Body of pancreas (tissue), 4 donors: ENCODE measurements at regions not wholly inside any gene's neighbourhood (a gene's known extent, or its start where the extent isn't known, plus 50 kb on each side); places are given as distances from the start of the nearest gene placed in this dataset.

ENCODE experiments used
- ATAC-seq: fragments of 150-250 bp; one replicate; pipeline ENCODE4 v1.9.1; 2016
- DNase-seq, 4 donors: peaks; one replicate each; pipeline ENCODE4 v3.0.0-alpha.2; 2019
- H3K27ac ChIP-seq, 4 donors: fragments of 200-600 bp; sonication (generic); 1 replicate in 3 of 4; 2 replicates in 1 of 4; pipeline versions ENCODE4 v1.5.1 to v1.6.1; 2016 to 2019; ENCODE audit warnings: mild to moderate bottlenecking in 1 of 4, mixed read lengths in 1 of 4, moderate library complexity in 1 of 4
- H3K27me3 ChIP-seq, 2 donors: fragments of 200-600 bp; sonication (generic); one replicate each; pipeline ENCODE4 v1.6.0; 2016; ENCODE audit warnings: mild to moderate bottlenecking in 1 of 2
- H3K36me3 ChIP-seq, 2 donors: fragments of 200-600 bp; sonication (generic); replicated peaks in 1 of 2; 2 replicates each; pipeline ENCODE4 v1.5.1; 2016; ENCODE audit warnings: low read depth in 2 of 2; ENCODE audit not compliant: insufficient read depth in 1 of 2
- H3K4me1 ChIP-seq: fragments of 200-600 bp; sonication (generic); one replicate; pipeline ENCODE4 v1.6.0; 2016
- H3K4me3 ChIP-seq, 2 donors: fragments of 200-600 bp; sonication (generic); 1 replicate in 1 of 2; 2 replicates in 1 of 2; pipeline ENCODE4 v1.5.1; 2016 to 2019
- H3K9me3 ChIP-seq, 3 donors: fragments of 200-600 bp; sonication (generic); 1 replicate in 2 of 3; 2 replicates in 1 of 3; pipeline ENCODE4 v1.5.1; 2016
- POLR2A ChIP-seq, 3 donors: fragments of 450-650 bp; IDR thresholded peaks; one replicate each; pipeline ENCODE4 v1.6.1; 2016; ENCODE audit warnings: antibody characterized with exemption in 3 of 3, mild to moderate bottlenecking in 2 of 3
- WGBS, 2 donors: methylation state at CpG; one replicate each; pipeline ENCODE4 v1.1.5; 2017; 5-methylcytosine and 5-hydroxymethylcytosine counted together
- intact Hi-C: fragments of 100-400 bp; cut with DNase I; formaldehyde crosslinking; loops from one replicate; pipeline ENCODE4 v1.15.1; 2023
- TF ChIP-seq, protein P1 (sequence below), 7 experiments: fragments of 450-650 bp in 4 of 7; fragments of 200-600 bp in 3 of 7; sonication (generic) in 3 of 7; IDR thresholded peaks; one replicate each; pipeline ENCODE4 v1.5.1; 2016 to 2019; ENCODE audit warnings: antibody characterized with exemption in 7 of 7

DNA sequence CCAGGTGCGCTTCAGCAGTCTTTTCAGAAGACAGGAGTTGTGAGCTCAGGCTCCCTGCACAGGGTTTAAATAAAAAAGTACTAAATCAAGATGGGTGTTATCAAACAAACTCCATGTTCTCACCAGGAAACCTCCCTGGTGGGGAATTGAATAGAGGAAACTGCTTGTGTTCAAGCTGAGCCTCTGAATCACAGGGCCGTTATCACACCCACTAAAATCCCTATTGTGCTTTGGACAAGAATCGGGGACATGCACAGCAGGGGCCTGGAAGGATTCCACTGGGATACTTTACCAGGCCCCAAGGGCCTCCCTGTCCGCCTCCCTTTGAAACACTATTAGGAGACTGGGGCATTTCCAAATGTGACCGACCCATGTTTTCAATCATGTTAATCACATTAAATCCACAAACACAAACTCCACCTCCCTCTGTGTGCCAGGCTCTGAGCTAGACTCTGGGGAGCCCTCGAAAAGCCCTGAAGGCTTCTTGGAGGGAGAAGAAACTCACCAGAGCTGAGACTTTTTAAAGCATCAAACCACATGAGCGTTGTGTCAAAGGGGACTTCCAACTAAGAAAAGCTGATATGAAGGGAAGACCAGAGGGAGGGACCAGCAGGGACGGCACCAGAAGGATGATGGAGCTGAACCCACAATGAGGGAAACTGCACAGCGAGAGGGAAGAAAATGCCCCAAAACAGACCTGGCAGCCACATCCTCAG lies 458.7 kb upstream of the ID2 start:
- intact Hi-C loops: no loop called here
- no peaks in the 10 kb centered on the region for H3K4me1 ChIP-seq

DNA sequence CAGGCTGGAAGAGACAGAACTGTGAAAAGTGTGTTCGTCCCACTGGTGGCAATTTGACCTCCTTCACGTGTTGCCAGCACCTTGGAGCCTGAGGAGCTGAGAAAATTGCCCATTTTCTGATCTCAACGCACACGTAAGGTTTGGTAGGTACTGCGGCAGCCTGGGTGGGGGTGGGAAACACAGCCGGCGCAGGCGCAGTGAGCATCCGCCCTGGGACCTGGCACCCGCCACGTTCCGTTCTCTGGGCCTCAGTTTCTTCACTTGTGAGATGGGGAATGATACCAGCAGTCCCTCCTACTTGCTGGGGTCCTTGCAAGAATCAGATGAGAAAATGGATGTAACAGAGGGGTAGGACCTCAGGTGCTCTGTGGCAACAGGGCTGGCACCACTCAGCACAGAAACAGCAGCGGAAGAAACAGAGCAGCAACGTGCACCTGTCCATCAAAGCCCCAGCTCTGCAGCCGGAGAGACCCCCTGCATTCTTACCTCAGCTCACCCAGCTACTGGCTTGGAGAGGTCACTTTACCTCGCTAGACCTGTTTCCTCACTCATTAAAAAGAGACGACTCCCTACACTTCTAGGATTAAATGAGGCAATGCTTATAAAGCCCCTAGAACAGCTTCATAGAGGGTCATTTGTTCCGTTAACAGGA lies 458.0 kb upstream of the ID2 start:
- no peaks in the 10 kb centered on the region for H3K36me3 ChIP-seq
- no peak overlapping the region for H3K27ac ChIP-seq
- no peak overlapping the region for H3K4me3 ChIP-seq
- no peaks in the 10 kb centered on the region for H3K4me1 ChIP-seq
- no peaks in the 10 kb centered on the region for H3K9me3 ChIP-seq
- intact Hi-C loops: no loop called here
- 79 to 86% methylated on average over 18 of the region's 18 CpGs for WGBS, 2 donors
- no peaks in the 10 kb centered on the region for H3K27me3 ChIP-seq
- DNase-seq: no peak
- TF ChIP-seq POLR2A (IDR thresholded peaks at IDR 0.05): no peak
- TF ChIP-seq, protein P1, sequence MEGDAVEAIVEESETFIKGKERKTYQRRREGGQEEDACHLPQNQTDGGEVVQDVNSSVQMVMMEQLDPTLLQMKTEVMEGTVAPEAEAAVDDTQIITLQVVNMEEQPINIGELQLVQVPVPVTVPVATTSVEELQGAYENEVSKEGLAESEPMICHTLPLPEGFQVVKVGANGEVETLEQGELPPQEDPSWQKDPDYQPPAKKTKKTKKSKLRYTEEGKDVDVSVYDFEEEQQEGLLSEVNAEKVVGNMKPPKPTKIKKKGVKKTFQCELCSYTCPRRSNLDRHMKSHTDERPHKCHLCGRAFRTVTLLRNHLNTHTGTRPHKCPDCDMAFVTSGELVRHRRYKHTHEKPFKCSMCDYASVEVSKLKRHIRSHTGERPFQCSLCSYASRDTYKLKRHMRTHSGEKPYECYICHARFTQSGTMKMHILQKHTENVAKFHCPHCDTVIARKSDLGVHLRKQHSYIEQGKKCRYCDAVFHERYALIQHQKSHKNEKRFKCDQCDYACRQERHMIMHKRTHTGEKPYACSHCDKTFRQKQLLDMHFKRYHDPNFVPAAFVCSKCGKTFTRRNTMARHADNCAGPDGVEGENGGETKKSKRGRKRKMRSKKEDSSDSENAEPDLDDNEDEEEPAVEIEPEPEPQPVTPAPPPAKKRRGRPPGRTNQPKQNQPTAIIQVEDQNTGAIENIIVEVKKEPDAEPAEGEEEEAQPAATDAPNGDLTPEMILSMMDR (IDR thresholded peaks at IDR 0.05): no peak
- ATAC-seq: no peak

More for the DNA sequence above, 458.7 kb upstream of the ID2 start:
- ATAC-seq: no peak
- no peak for TF ChIP-seq POLR2A (IDR thresholded peaks at IDR 0.05)
- TF ChIP-seq, protein P1 (IDR thresholded peaks at IDR 0.05): no peak
- no peak for DNase-seq
- WGBS, 2 donors: 87 to 90% methylated on average over 9 of the region's 9 CpGs
- H3K27ac ChIP-seq: no peak overlapping the region
- H3K36me3 ChIP-seq: no peaks in the 10 kb centered on the region
- no peak overlapping the region for H3K4me3 ChIP-seq
- H3K9me3 ChIP-seq: no peaks in the 10 kb centered on the region
- no peaks in the 10 kb centered on the region for H3K27me3 ChIP-seq

DNA sequence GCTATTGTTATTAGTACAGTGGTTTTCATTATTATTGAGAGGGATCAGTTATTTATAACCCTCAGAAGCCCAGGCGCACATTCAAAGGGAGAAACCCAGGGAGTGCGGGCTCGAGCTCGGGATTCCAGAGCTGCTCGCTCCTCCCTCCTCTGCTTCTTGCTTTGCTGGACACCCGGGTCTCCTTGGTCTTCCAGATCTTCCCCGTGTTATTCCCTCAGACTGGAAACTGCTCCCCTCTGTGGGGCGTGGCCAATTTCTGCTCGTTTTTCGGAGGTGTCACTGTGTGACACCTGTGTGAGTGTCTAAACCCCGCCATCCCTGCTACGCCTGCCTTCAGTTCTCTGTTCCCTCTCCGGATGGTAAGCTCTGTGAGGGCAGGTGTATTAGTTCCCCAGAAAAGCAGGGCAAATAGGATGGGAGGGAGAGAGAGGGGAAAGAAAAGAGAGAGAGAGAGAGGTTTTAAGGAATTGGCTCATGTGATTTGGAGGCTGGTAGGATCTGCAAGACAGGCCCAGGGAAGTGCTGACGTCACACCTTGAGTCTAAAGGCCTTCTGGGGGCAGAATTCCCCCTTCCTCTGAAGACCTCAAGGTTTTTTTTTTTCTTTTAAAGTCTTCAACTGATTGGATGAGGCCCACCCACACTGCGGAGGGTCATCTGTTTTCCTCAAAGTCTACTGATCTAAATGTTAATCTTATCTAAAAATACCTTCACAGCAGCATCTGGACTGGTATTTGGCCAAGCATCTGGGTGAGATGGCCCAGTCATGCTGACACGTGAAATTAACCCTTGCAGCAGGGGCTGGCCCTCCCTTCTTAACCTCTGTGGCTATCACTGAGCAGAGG lies 457.3 kb upstream of the ID2 start:
- no peak overlapping the region for H3K4me3 ChIP-seq
- intact Hi-C loops: no loop called here
- no peaks in the 10 kb centered on the region for H3K27me3 ChIP-seq
- H3K9me3 ChIP-seq: no peaks in the 10 kb centered on the region
- 76 to 81% methylated on average over 16 of the region's 16 CpGs for WGBS, 2 donors
- TF ChIP-seq POLR2A (IDR thresholded peaks at IDR 0.05): no peak
- TF ChIP-seq, protein P1 (IDR thresholded peaks at IDR 0.05): no peak
- ATAC-seq (no peak), DNase-seq (no peak)
- H3K4me1 ChIP-seq: no peaks in the 10 kb centered on the region
- H3K27ac ChIP-seq: no peak overlapping the region
- H3K36me3 ChIP-seq: no peaks in the 10 kb centered on the region

DNA sequence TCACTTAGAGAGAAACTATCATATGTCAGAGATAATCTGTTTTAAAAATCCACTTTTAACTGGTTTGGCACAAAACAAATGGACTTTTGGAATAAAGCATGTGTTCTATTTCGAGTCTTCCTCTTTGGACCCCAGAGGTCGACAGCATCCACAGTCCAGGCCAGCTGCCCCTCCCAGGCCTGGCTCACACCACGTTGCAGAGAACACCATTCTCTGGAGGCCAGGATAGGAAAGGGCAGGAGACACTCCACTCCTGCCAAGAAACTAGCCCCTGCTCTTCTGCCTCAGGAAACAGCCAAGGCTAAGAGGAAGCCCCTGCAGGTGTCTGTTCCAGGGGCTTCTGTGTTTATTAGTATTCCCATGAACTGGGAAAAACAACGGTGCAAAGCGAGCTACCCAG lies 456.6 kb upstream of the ID2 start:
- TF ChIP-seq, protein P1 (IDR thresholded peaks at IDR 0.05): no peak
- no peak for TF ChIP-seq POLR2A (IDR thresholded peaks at IDR 0.05)
- intact Hi-C loops: no loop called here
- no peaks in the 10 kb centered on the region for H3K36me3 ChIP-seq
- ATAC-seq (no peak), DNase-seq (no peak)
- no peak overlapping the region for H3K4me3 ChIP-seq
- H3K9me3 ChIP-seq: no peaks in the 10 kb centered on the region
- H3K27ac ChIP-seq: no peak overlapping the region
- WGBS, 2 donors: 64 to 70% methylated on average over 5 of the region's 5 CpGs
- H3K4me1 ChIP-seq: no peaks in the 10 kb centered on the region
- no peaks in the 10 kb centered on the region for H3K27me3 ChIP-seq
